ENCODE measurements at regions not wholly inside any gene's neighbourhood (a gene's known extent, or its start where the extent isn't known, plus 50 kb on each side); places are given as distances from the start of the nearest gene placed in this dataset.

DNA sequence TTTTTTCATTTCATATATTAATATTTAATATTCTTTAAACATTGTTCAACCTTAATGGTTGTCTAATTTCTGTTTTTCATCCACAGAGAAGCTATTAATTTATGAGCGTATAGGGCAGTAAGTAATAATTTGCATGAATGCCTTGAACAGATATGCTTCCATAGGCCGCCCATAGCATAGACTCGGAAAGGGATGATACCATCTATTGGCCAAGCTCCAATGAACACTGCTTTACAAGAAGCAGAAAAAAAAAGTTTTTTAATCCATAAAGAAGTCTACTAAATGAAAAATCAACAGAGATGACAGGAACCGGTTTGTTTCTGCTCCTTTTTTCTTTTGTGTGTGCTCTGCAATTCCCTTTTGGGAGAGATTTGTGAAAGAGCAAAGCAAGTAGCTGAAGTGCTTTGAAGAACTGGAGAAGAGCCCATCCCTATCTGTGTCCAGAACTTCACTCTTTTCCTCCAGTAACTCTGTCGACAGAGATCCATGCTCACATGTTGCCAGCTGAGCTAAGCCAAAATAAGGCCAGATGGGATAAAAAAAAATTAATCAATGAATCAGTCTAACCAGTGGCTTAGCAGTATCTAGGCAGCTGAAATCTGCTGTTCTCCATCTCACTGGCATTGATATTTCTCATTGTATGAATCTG, 215.9 kb upstream of the SOX21 start:
- ChIA-PET CTCF (no interaction called here), POLR2A (ENCODE audit: unreplicated experiment) (no interaction called here)
- H3K9me3 ChIP-seq (ENCODE audit: control insufficient read depth, insufficient read depth, low read length), result no peaks in the 10 kb centered on the region
- no peaks in the 10 kb centered on the region; the same call in 1 of the 2 replicates for H3K27me3 ChIP-seq (ENCODE audit: control insufficient read depth, insufficient read depth, low read length)
- intact Hi-C loops (cut with micrococcal nuclease) (no loop called here), in situ Hi-C loops (cut with MboI; ENCODE audit: low sequenced_read_pairs) (no loop called here), dilution Hi-C loops (cut with HindIII; ENCODE audit: low sequenced_read_pairs, unreplicated experiment) (no loop called here)
- no peaks in the 10 kb centered on the region for H4K20me1 ChIP-seq (ENCODE audit: insufficient read depth, low read length)
- no peak overlapping the region for H4K5ac ChIP-seq (ENCODE audit: low read depth, low read length)
- no peaks in the 10 kb centered on the region for H3K79me1 ChIP-seq (ENCODE audit: low read depth in 1 of 2, low read length in 2 of 2)
- no CpG with 5 or more reads among the region's 5 CpGs for WGBS, 2 experiments (ENCODE audit: extremely low coverage in 2 of 2, insufficient read length in 1 of 2)
- H2BK15ac ChIP-seq (ENCODE audit: low read depth, low read length), result no peak overlapping the region
- no peak overlapping the region for H3K4me2 ChIP-seq (ENCODE audit: low read depth, low read length)
- no peak overlapping the region for H2AFZ ChIP-seq (replicated peaks; ENCODE audit: low read length, poor library complexity)
- H3K36me3 ChIP-seq (ENCODE audit: control insufficient read depth, insufficient read depth, low read length), result no peaks in the 10 kb centered on the region
- no peak overlapping the region for H3K23ac ChIP-seq (ENCODE audit: low read depth, low read length)
- no peak overlapping the region for H3K4ac ChIP-seq (ENCODE audit: low read depth, low read length)
- H2BK20ac ChIP-seq (ENCODE audit: low read depth, low read length), result no peak overlapping the region
- ATAC-seq (ENCODE audit: low read depth) (no peak), DNase-seq (no peak)
- no peak overlapping the region for H2AK5ac ChIP-seq (ENCODE audit: low read depth, low read length)
- H4K8ac ChIP-seq (ENCODE audit: low read depth in 2 of 2, low read length in 2 of 2), result no peak overlapping the region
- H2BK120ac ChIP-seq (ENCODE audit: low read depth, low read length), result no peak overlapping the region
- no peak overlapping the region for H3K9ac ChIP-seq (ENCODE audit: low read depth, low read length)
- no peak overlapping the region for H2AK9ac ChIP-seq (replicated peaks; ENCODE audit: low read depth, low read length, poor library complexity)
- H3K18ac ChIP-seq (ENCODE audit: low read depth, low read length), result no peak overlapping the region
- H4K91ac ChIP-seq (ENCODE audit: insufficient read depth, low read depth, low read length), result no peak overlapping the region
- TF ChIP-seq RFX5 (IDR thresholded peaks at IDR 0.05; ENCODE audit: low read depth, low read length) (no peak), MXI1 (IDR thresholded peaks at IDR 0.05; ENCODE audit: borderline replicate concordance, low read depth, low read length) (no peak), NFE2L2 (IDR thresholded peaks at IDR 0.05; ENCODE audit: low read depth, low read length) (no peak), CEBPB (IDR thresholded peaks at IDR 0.05; ENCODE audit: low read depth, low read length) (no peak), MAZ (IDR thresholded peaks at IDR 0.05; ENCODE audit: borderline replicate concordance, low read depth, low read length) (no peak), SMC3 (IDR thresholded peaks at IDR 0.05; ENCODE audit: low read depth, low read length) (no peak), CHD1 (IDR thresholded peaks at IDR 0.05; ENCODE audit: low read depth, low read length) (no peak), FOS (IDR thresholded peaks at IDR 0.05; ENCODE audit: low read depth, low read length) (no peak), MAFK (IDR thresholded peaks at IDR 0.05; ENCODE audit: low read depth, low read length) (no peak), POLR2A (IDR thresholded peaks at IDR 0.05; ENCODE audit: low read depth, low read length) (no peak), RAD21 (IDR thresholded peaks at IDR 0.05; ENCODE audit: low read length) (no peak), RCOR1 (IDR thresholded peaks at IDR 0.05; ENCODE audit: insufficient replicate concordance, low read length) (no peak)
- TF ChIP-seq, protein P1, sequence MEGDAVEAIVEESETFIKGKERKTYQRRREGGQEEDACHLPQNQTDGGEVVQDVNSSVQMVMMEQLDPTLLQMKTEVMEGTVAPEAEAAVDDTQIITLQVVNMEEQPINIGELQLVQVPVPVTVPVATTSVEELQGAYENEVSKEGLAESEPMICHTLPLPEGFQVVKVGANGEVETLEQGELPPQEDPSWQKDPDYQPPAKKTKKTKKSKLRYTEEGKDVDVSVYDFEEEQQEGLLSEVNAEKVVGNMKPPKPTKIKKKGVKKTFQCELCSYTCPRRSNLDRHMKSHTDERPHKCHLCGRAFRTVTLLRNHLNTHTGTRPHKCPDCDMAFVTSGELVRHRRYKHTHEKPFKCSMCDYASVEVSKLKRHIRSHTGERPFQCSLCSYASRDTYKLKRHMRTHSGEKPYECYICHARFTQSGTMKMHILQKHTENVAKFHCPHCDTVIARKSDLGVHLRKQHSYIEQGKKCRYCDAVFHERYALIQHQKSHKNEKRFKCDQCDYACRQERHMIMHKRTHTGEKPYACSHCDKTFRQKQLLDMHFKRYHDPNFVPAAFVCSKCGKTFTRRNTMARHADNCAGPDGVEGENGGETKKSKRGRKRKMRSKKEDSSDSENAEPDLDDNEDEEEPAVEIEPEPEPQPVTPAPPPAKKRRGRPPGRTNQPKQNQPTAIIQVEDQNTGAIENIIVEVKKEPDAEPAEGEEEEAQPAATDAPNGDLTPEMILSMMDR (conservative IDR thresholded peaks at IDR 0.05; ENCODE audit: low read depth, low read length), result no peak
- TF ChIP-seq, protein P2, sequence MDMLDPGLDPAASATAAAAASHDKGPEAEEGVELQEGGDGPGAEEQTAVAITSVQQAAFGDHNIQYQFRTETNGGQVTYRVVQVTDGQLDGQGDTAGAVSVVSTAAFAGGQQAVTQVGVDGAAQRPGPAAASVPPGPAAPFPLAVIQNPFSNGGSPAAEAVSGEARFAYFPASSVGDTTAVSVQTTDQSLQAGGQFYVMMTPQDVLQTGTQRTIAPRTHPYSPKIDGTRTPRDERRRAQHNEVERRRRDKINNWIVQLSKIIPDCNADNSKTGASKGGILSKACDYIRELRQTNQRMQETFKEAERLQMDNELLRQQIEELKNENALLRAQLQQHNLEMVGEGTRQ (IDR thresholded peaks at IDR 0.05; ENCODE audit: low read depth, low read length), result no peak
- TF ChIP-seq, protein P3, sequence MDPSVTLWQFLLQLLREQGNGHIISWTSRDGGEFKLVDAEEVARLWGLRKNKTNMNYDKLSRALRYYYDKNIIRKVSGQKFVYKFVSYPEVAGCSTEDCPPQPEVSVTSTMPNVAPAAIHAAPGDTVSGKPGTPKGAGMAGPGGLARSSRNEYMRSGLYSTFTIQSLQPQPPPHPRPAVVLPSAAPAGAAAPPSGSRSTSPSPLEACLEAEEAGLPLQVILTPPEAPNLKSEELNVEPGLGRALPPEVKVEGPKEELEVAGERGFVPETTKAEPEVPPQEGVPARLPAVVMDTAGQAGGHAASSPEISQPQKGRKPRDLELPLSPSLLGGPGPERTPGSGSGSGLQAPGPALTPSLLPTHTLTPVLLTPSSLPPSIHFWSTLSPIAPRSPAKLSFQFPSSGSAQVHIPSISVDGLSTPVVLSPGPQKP (IDR thresholded peaks at IDR 0.05; ENCODE audit: borderline replicate concordance, low read depth, low read length), result no peak
- BruUV-seq (replicated peaks), result no TSS peak
- no peaks in the 10 kb centered on the region for H3K9me1 ChIP-seq (ENCODE audit: insufficient read depth, low read length)
- no peaks in the 10 kb centered on the region for H3K4me1 ChIP-seq (ENCODE audit: control insufficient read depth, insufficient read depth, low read length)
- no peak overlapping the region for H3K4me3 ChIP-seq (ENCODE audit: insufficient read depth, low read depth, low read length)
- no peak overlapping the region for H3K14ac ChIP-seq (replicated peaks; ENCODE audit: low read depth, low read length)
- no peak overlapping the region for H3K56ac ChIP-seq (ENCODE audit: extremely low read depth, insufficient read depth, low read length)
- H3K27ac ChIP-seq (ENCODE audit: insufficient read depth, low read length), result no peak overlapping the region
- no peak overlapping the region for H2BK5ac ChIP-seq (ENCODE audit: low read depth, low read length, poor library complexity, severe bottlenecking)
